ENCODE measurements at regions not wholly inside any gene's neighbourhood (a gene's known extent, or its start where the extent isn't known, plus 50 kb on each side); places are given as distances from the start of the nearest gene placed in this dataset.

- no peak overlapping the region for H3K9ac ChIP-seq (ENCODE audit: low read length in 2 of 2)
These were observed 577.8 kb downstream of the REEP3 start for GRCh38 chr10:64098994-64099393.

GRCh38 chr10:64101606-64102263 is 580.5 kb downstream of the REEP3 start:
- H3K9ac ChIP-seq (ENCODE audit: low read length in 2 of 2): no peak overlapping the region
- H3K4me3 ChIP-seq (ENCODE audit: low read length in 2 of 2): no peak overlapping the region
- no peak overlapping the region for H3K27ac ChIP-seq (ENCODE audit: low read length)
- no peaks in the 10 kb centered on the region for H3K9me3 ChIP-seq (ENCODE audit: control insufficient read depth in 2 of 2, low read length in 2 of 2)
- no peaks in the 10 kb centered on the region for H3K36me3 ChIP-seq (ENCODE audit: control insufficient read depth in 2 of 2, insufficient read depth in 2 of 2, low read length in 2 of 2)
- no peaks in the 10 kb centered on the region for H3K4me1 ChIP-seq (ENCODE audit: control insufficient read depth, insufficient read depth, low read length)
- no peaks in the 10 kb centered on the region for H3K27me3 ChIP-seq (ENCODE audit: control insufficient read depth in 1 of 2, insufficient read depth in 2 of 2, low read length in 2 of 2)

More at GRCh38 chr10:64098994-64099393, 577.8 kb downstream of the REEP3 start:
- Histone ChIP-seq H3K36me3 (ENCODE audit: control insufficient read depth in 2 of 2, insufficient read depth in 2 of 2, low read length in 2 of 2) (no peaks in the 10 kb centered on the region), H3K4me1 (ENCODE audit: control insufficient read depth, insufficient read depth, low read length) (no peaks in the 10 kb centered on the region), H3K27ac (ENCODE audit: low read length) (no peak overlapping the region), H3K9me3 (ENCODE audit: control insufficient read depth in 2 of 2, low read length in 2 of 2) (no peaks in the 10 kb centered on the region), H3K4me3 (ENCODE audit: low read length in 2 of 2) (no peak overlapping the region), H3K27me3 (ENCODE audit: control insufficient read depth in 1 of 2, insufficient read depth in 2 of 2, low read length in 2 of 2) (no peaks in the 10 kb centered on the region)

GRCh38 chr10:64102264-64102633 is 581.0 kb downstream of the REEP3 start:
- Histone ChIP-seq H3K4me3 (ENCODE audit: low read length in 2 of 2) (no peak overlapping the region), H3K36me3 (ENCODE audit: control insufficient read depth in 2 of 2, insufficient read depth in 2 of 2, low read length in 2 of 2) (no peaks in the 10 kb centered on the region), H3K27me3 (ENCODE audit: control insufficient read depth in 1 of 2, insufficient read depth in 2 of 2, low read length in 2 of 2) (no peaks in the 10 kb centered on the region), H3K9ac (ENCODE audit: low read length in 2 of 2) (no peak overlapping the region), H3K4me1 (ENCODE audit: control insufficient read depth, insufficient read depth, low read length) (no peaks in the 10 kb centered on the region), H3K27ac (ENCODE audit: low read length) (no peak overlapping the region), H3K9me3 (ENCODE audit: control insufficient read depth in 2 of 2, low read length in 2 of 2) (no peaks in the 10 kb centered on the region)

- no peaks in the 10 kb centered on the region for H3K36me3 ChIP-seq (ENCODE audit: control insufficient read depth in 2 of 2, insufficient read depth in 2 of 2, low read length in 2 of 2)
- no peak overlapping the region for H3K4me3 ChIP-seq (ENCODE audit: low read length in 2 of 2)
- H3K27ac ChIP-seq (ENCODE audit: low read length): no peak overlapping the region
These were observed 581.7 kb downstream of the REEP3 start for GRCh38 chr10:64102916-64103315.

GRCh38 chr10:64103750-64104470 is 582.7 kb downstream of the REEP3 start:
- H3K9ac ChIP-seq (ENCODE audit: low read length in 2 of 2): no peak overlapping the region
- no peaks in the 10 kb centered on the region for H3K36me3 ChIP-seq (ENCODE audit: control insufficient read depth in 2 of 2, insufficient read depth in 2 of 2, low read length in 2 of 2)
- H3K4me3 ChIP-seq (ENCODE audit: low read length in 2 of 2): no peak overlapping the region
- no peaks in the 10 kb centered on the region for H3K4me1 ChIP-seq (ENCODE audit: control insufficient read depth, insufficient read depth, low read length)
- no peaks in the 10 kb centered on the region for H3K9me3 ChIP-seq (ENCODE audit: control insufficient read depth in 2 of 2, low read length in 2 of 2)
- H3K27me3 ChIP-seq (ENCODE audit: control insufficient read depth in 1 of 2, insufficient read depth in 2 of 2, low read length in 2 of 2): no peaks in the 10 kb centered on the region
- H3K27ac ChIP-seq (ENCODE audit: low read length): no peak overlapping the region

More at GRCh38 chr10:64102916-64103315, 581.7 kb downstream of the REEP3 start:
- H3K27me3 ChIP-seq (ENCODE audit: control insufficient read depth in 1 of 2, insufficient read depth in 2 of 2, low read length in 2 of 2): no peaks in the 10 kb centered on the region
- H3K4me1 ChIP-seq (ENCODE audit: control insufficient read depth, insufficient read depth, low read length): no peaks in the 10 kb centered on the region
- H3K9ac ChIP-seq (ENCODE audit: low read length in 2 of 2): no peak overlapping the region
- H3K9me3 ChIP-seq (ENCODE audit: control insufficient read depth in 2 of 2, low read length in 2 of 2): no peaks in the 10 kb centered on the region

GRCh38 chr10:64109926-64110495 is 588.8 kb downstream of the REEP3 start:
- Histone ChIP-seq H3K4me1 (ENCODE audit: control insufficient read depth, insufficient read depth, low read length) (no peaks in the 10 kb centered on the region), H3K27me3 (ENCODE audit: control insufficient read depth in 1 of 2, insufficient read depth in 2 of 2, low read length in 2 of 2) (no peaks in the 10 kb centered on the region), H3K9me3 (ENCODE audit: control insufficient read depth in 2 of 2, low read length in 2 of 2) (no peaks in the 10 kb centered on the region), H3K4me3 (ENCODE audit: low read length in 2 of 2) (no peak overlapping the region), H3K9ac (ENCODE audit: low read length in 2 of 2) (no peak overlapping the region), H3K27ac (ENCODE audit: low read length) (no peak overlapping the region), H3K36me3 (ENCODE audit: control insufficient read depth in 2 of 2, insufficient read depth in 2 of 2, low read length in 2 of 2) (no peaks in the 10 kb centered on the region)

- Histone ChIP-seq H3K27ac (ENCODE audit: low read length) (no peak overlapping the region), H3K27me3 (ENCODE audit: control insufficient read depth in 1 of 2, insufficient read depth in 2 of 2, low read length in 2 of 2) (no peaks in the 10 kb centered on the region), H3K4me1 (ENCODE audit: control insufficient read depth, insufficient read depth, low read length) (no peaks in the 10 kb centered on the region), H3K36me3 (ENCODE audit: control insufficient read depth in 2 of 2, insufficient read depth in 2 of 2, low read length in 2 of 2) (no peaks in the 10 kb centered on the region), H3K9ac (ENCODE audit: low read length in 2 of 2) (no peak overlapping the region), H3K4me3 (ENCODE audit: low read length in 2 of 2) (no peak overlapping the region), H3K9me3 (ENCODE audit: control insufficient read depth in 2 of 2, low read length in 2 of 2) (no peaks in the 10 kb centered on the region)
These were observed 591.6 kb downstream of the REEP3 start for GRCh38 chr10:64112701-64113355.

GRCh38 chr10:64113375-64113774 is 592.2 kb downstream of the REEP3 start:
- Histone ChIP-seq H3K27ac (ENCODE audit: low read length) (no peak overlapping the region), H3K4me3 (ENCODE audit: low read length in 2 of 2) (no peak overlapping the region), H3K4me1 (ENCODE audit: control insufficient read depth, insufficient read depth, low read length) (no peaks in the 10 kb centered on the region), H3K9ac (ENCODE audit: low read length in 2 of 2) (no peak overlapping the region), H3K27me3 (ENCODE audit: control insufficient read depth in 1 of 2, insufficient read depth in 2 of 2, low read length in 2 of 2) (no peaks in the 10 kb centered on the region), H3K36me3 (ENCODE audit: control insufficient read depth in 2 of 2, insufficient read depth in 2 of 2, low read length in 2 of 2) (no peaks in the 10 kb centered on the region), H3K9me3 (ENCODE audit: control insufficient read depth in 2 of 2, low read length in 2 of 2) (no peaks in the 10 kb centered on the region)

GRCh38 chr10:64113792-64114191 is 592.6 kb downstream of the REEP3 start:
- H3K4me3 ChIP-seq (ENCODE audit: low read length in 2 of 2): no peak overlapping the region
- H3K4me1 ChIP-seq (ENCODE audit: control insufficient read depth, insufficient read depth, low read length): no peaks in the 10 kb centered on the region
- H3K9me3 ChIP-seq (ENCODE audit: control insufficient read depth in 2 of 2, low read length in 2 of 2): no peaks in the 10 kb centered on the region
- no peak overlapping the region for H3K27ac ChIP-seq (ENCODE audit: low read length)
- no peaks in the 10 kb centered on the region for H3K27me3 ChIP-seq (ENCODE audit: control insufficient read depth in 1 of 2, insufficient read depth in 2 of 2, low read length in 2 of 2)
- H3K9ac ChIP-seq (ENCODE audit: low read length in 2 of 2): no peak overlapping the region
- no peaks in the 10 kb centered on the region for H3K36me3 ChIP-seq (ENCODE audit: control insufficient read depth in 2 of 2, insufficient read depth in 2 of 2, low read length in 2 of 2)

- no peaks in the 10 kb centered on the region for H3K9me3 ChIP-seq (ENCODE audit: control insufficient read depth in 2 of 2, low read length in 2 of 2)
- no peaks in the 10 kb centered on the region for H3K27me3 ChIP-seq (ENCODE audit: control insufficient read depth in 1 of 2, insufficient read depth in 2 of 2, low read length in 2 of 2)
- no peaks in the 10 kb centered on the region for H3K4me1 ChIP-seq (ENCODE audit: control insufficient read depth, insufficient read depth, low read length)
- no peak overlapping the region for H3K27ac ChIP-seq (ENCODE audit: low read length)
- H3K36me3 ChIP-seq (ENCODE audit: control insufficient read depth in 2 of 2, insufficient read depth in 2 of 2, low read length in 2 of 2): no peaks in the 10 kb centered on the region
- H3K9ac ChIP-seq (ENCODE audit: low read length in 2 of 2): no peak overlapping the region
- H3K4me3 ChIP-seq (ENCODE audit: low read length in 2 of 2): no peak overlapping the region
These were observed 594.3 kb downstream of the REEP3 start for GRCh38 chr10:64115471-64115870.

Data from stomach smooth muscle (tissue), 2 donors.